GM18909 (cell line): ENCODE measurements at regions not wholly inside any gene's neighbourhood (a gene's known extent, or its start where the extent isn't known, plus 50 kb on each side); places are given as distances from the start of the nearest gene placed in this dataset.

ENCODE experiments used
- ATAC-seq: cut with Tn5 transposase; IDR thresholded peaks from one replicate; pipeline ENCODE4 v1.9.1; 2021; ENCODE audit warnings: mild to moderate bottlenecking; ENCODE audit not compliant: unreplicated experiment, poor library complexity

DNA sequence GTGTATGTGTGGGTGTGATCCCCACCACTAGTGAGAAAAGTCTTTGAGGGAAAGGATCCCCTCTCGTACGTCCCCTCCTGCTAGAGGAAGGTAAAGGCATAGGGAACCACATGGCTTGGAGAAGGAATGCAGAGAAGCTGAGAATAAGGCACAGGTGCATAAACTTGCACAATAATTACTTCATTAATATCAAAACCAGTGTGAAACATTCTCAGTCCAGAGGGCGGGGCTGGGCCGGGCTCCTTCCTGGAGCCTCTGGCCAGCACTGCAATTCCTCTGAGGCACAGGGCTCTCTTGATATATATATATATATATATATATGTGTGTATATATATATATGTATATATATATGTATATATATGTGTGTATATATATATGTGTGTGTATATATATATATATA is 162.6 kb downstream of the TSEN15 start:
- no peak for ATAC-seq

DNA sequence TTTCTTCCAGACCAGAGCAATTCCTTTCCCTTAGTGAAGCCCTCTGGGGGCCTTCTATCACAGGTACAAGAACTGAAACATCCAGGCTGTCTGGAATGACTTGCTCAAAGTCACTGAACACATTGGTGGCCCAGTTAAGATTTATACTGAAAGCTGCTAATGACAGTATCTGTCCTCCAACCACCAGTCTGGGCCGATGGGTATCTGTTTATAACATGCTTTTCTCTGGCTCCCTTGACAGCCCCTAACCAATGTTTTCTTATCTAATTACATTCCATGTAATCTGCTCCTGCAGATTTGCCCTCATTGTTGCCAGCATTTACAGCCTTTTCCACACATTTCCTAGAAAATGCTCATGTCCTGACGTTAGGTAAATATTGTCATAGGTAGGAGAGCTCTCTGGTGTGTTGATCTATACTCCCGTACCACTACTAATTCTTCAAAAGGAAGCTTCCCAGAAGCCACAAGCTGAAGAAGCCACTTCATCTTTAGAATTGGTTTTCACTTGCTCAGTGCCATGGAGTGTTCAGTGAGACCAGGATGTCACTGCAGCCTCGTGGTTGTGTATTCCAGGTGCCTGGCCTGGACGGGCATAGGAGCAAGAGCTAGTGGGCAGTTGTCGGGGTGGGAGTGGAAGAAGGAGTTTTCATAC is 163.9 kb downstream of the TSEN15 start:
- no peak for ATAC-seq

DNA sequence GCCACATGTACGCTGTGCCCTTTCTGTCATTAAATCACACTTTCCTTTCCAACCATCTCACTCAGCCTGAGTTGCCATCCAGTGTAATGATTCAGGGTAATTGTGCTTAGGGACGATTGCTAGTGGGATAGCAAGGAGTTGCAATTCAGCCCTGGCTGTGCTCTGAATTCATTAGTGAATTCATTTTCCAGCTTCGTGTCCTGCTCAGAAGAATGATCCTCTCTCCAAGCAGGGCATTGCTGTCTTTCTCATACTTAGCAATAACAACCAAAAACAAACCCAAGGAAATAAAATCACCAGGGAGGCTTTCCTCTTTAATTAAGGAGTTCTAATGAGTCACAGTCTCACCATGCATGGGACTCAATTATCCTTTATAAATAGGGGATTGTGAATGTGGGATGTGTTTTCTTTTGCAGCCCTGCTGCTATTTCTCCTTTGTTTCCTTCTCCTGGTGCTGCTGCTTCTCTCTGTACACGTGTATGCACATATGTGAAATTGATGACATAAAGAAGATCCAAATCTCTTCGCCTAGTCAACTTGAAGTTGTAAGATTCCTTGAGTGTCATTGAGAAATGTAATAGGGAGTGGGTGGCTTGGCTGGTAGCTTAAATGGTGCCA is 167.0 kb downstream of the TSEN15 start:
- ATAC-seq: no peak

- no peak for ATAC-seq
These were observed 167.4 kb upstream of the C1orf21 start for GRCh38 chr1:184219414-184219813.

DNA sequence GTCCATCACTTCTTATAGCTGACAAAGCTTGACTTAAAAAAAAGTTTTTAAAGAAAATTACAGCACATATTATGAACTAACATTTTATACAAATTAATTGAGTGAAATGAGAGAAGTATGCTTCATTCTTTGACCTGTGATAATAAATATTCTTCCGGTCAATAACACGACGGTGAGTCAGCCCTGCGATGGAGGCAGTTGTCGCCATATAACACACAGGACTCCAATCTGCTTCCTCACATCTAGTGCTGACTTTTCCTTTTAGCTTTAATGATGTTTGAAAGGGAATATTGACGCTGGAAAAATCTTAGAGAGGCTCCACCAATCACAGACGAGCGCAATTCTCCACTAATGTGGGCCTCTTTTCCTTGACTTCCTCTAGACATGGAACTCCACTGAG is 166.9 kb upstream of the C1orf21 start:
- ATAC-seq: no peak

- no peak for ATAC-seq
These were observed 165.7 kb upstream of the C1orf21 start for GRCh38 chr1:184221087-184221486.

GRCh38 chr1:184222652-184223052 is 164.2 kb upstream of the C1orf21 start:
- ATAC-seq: no peak

- ATAC-seq: no peak
These were observed 163.6 kb upstream of the C1orf21 start for GRCh38 chr1:184223216-184223615.

DNA sequence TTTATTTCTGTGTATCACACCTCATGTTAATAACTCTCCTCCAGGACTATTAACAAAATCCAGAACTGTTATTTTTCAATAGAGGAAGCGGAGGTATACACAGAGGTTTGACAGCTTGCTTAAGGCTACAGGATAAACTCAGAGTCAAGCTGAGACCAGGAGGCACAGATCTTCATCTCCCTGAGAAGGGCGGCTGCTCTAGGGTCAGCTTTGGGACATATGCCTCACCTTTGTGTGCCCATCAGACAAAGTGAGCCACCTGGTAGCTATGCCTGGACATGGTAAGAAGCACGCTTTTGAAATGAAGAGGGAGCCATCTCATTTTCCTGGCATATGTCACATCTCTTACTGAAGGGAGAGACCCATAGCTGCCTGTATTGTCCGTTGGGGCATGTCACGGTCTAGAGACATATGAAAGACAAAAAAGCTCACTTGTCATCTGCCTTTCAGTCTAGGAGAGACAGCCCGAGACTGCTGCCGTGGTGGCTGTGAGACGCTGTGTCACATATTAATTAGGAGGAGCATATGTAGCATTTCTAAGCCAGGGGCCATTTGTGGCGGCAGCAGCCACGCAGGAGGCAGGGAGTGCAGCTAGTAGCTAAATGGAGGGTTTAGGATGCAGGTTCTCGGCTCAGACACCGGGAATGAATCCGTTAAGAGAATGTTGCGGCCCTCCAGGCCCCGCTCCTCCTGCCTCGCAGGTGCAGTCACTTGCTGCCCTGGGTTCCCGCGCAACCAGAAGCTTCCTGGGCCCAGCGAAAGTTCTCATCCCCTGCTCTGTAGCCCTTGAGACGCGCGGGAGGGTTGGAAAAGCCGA is 161.3 kb upstream of the C1orf21 start:
- no peak for ATAC-seq

- no peak for ATAC-seq
These were observed 160.7 kb upstream of the C1orf21 start for GRCh38 chr1:184226100-184226487.

GRCh38 chr1:184228558-184228957 is 158.3 kb upstream of the C1orf21 start:
- no peak for ATAC-seq

DNA sequence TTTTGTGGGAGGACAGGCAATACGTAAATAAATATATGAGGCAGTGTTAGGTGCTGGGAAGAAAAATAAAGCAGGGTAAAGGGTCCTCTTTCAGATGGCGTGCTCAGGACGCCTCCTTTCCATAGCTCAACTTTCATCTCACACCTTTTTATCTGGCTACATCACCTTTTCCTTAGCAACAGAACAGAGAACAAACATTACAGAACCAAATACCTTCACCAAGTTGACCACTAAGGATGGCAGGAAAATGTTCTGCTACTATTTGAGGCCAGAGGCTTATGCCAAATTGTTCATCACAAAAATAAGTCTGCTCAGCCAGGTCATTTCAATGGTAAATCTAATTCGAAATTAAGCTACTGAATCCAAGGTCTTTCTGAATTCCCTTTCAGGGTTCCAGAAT is 149.2 kb upstream of the C1orf21 start:
- ATAC-seq: no peak

- no peak for ATAC-seq
These were observed 145.4 kb upstream of the C1orf21 start for GRCh38 chr1:184241446-184241845.

DNA sequence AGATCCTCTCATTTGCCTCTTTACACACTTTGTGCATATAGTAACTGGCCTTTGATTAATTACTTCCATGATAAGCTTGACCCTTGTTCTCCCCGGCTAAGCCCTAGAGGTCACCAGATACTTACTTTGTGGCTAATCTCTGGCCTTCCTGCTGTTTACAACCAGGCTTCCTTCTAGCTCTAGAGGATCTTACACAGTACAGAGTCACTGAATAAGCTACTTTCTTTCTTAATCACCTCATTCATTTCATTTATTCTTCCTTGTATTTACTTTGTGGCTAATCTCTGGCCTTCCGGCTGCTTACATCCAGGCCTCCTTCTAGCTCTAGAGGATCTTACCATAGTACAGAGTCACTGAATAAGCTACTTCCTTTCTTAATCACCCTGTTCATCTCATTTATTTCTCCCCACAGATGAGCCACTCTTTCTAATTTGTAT is 144.3 kb upstream of the C1orf21 start:
- no peak for ATAC-seq

- ATAC-seq: no peak
These were observed 141.9 kb upstream of the C1orf21 start for GRCh38 chr1:184244962-184245361.

DNA sequence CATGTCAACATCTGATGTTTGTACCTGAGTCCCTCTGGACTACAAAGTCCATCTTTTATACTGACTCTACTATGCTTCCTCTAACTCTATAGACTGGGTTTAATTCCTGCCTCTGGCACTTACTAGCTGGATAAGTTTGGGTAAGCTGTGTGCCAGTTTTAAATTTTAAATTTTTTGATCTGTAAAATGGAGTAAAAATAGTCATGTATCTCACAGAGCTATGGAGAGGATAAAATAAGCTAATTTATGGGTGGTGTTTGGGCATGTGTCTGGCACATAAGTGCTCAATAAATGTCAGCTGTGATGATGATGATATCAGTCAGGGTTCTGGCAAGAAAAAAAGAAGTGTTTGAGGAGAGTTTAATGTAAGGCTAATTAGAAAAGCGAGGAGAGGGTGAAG is 139.2 kb upstream of the C1orf21 start:
- no peak for ATAC-seq

- no peak for ATAC-seq
These were observed 132.9 kb upstream of the C1orf21 start for GRCh38 chr1:184253921-184254320.

DNA sequence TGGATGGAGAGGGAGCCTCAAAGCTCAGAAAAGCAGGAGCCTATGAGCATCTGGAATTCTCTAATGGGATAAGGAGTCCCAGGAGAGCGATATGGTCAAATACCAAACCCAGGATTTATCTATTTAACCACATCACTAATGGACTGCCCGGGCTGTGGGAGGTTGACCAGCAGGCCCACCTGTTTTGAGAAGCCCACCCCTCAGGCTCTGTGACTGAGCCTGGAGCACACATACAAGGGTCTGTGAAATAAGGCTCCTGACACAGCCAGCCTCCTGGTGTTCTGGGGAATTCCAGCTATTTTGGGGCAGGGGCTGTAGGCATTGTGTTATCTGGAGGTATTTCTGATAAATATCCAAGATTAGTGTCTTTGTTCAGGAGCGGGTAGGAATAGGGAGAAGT is 132.0 kb upstream of the C1orf21 start:
- no peak for ATAC-seq

DNA sequence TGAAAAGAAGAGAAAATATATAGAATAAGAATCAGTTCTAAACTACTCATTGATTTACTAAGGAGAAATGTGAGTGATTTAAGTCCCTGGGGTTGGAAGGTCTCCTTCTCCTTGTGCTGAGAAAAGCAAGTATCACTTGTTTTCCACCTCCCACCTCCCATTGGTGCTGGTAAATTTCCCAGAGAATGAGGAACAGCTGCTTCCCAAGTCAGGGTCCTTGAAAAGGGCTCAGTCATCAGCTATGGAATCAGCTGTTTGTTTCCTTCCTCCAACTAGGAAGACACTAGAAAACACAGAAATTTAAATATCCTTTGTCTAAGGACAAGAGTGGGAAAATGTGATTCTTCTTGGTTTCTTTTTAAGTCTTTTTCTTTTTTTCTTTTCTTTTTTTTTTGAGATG is 131.3 kb upstream of the C1orf21 start:
- ATAC-seq: no peak

DNA sequence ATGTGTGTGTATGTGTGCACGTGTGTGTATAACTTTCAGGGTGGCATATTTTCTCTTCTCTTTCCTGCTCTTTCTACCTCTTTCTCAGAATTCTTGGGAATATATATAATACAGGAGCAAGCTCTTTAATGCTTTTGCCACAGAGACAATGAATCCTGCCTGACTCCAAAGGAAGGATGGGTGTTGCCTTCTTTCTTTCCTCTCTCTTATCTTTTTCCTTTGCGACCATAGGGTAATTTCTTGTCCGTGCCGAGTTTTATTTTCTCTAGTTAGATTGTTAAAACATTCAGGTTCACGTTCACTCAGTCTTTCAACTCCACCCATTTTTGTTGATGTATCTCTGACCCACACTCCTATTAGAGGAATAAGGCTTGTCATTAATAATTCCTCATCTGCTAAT is 129.0 kb upstream of the C1orf21 start:
- no peak for ATAC-seq

- ATAC-seq: no peak
These were observed 128.3 kb upstream of the C1orf21 start for GRCh38 chr1:184258525-184258924.

- no peak for ATAC-seq
These were observed 126.4 kb upstream of the C1orf21 start for GRCh38 chr1:184260382-184260781.
